ENCODE measurements at regions not wholly inside any gene's neighbourhood (a gene's known extent, or its start where the extent isn't known, plus 50 kb on each side); places are given as distances from the start of the nearest gene placed in this dataset.

DNA sequence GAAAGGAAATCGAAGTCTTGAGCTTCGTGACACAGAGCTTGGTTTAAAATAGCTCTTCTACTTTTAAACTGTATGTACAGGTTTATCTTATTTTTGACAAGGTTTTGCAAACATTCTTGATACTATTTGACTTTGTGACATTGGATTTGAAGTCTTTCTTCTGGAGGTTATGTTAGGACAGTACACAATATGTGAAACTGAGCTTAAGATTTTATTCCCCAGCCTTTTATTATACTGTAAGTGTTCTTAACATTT, 95.2 kb upstream of the BTBD3 start:
- DNase-seq (ENCODE audit: low read depth): no peak
- TF ChIP-seq, protein P1, sequence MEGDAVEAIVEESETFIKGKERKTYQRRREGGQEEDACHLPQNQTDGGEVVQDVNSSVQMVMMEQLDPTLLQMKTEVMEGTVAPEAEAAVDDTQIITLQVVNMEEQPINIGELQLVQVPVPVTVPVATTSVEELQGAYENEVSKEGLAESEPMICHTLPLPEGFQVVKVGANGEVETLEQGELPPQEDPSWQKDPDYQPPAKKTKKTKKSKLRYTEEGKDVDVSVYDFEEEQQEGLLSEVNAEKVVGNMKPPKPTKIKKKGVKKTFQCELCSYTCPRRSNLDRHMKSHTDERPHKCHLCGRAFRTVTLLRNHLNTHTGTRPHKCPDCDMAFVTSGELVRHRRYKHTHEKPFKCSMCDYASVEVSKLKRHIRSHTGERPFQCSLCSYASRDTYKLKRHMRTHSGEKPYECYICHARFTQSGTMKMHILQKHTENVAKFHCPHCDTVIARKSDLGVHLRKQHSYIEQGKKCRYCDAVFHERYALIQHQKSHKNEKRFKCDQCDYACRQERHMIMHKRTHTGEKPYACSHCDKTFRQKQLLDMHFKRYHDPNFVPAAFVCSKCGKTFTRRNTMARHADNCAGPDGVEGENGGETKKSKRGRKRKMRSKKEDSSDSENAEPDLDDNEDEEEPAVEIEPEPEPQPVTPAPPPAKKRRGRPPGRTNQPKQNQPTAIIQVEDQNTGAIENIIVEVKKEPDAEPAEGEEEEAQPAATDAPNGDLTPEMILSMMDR (IDR thresholded peaks at IDR 0.05; ENCODE audit: insufficient read depth, low read depth, low read length, missing control alignments): no peak
- no peak overlapping the region for H3K4me3 ChIP-seq (ENCODE audit: low read depth, low read length)

DNA sequence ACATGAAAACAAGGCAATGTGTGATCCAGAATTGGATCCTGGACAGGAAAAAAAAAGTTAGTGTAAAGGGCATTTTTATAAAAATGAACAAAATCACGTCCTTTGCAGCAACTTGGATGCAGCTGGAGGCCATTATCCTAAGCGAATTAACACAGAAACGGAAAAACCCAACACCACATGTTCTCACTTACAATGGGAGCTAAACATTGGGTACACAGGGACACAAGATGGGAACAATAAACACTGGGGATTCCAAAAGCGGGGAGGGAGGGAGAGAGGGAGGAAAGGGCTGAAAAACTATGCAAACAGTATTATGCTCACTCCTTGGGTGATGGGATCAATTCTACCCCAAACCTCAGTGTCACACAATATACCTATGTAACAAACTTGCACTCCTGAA, 91.4 kb upstream of the BTBD3 start:
- no peak for DNase-seq (ENCODE audit: low read depth)
- H3K4me3 ChIP-seq (ENCODE audit: low read depth, low read length): no peak overlapping the region
- TF ChIP-seq, protein P1 (IDR thresholded peaks at IDR 0.05; ENCODE audit: insufficient read depth, low read depth, low read length, missing control alignments): no peak

DNA sequence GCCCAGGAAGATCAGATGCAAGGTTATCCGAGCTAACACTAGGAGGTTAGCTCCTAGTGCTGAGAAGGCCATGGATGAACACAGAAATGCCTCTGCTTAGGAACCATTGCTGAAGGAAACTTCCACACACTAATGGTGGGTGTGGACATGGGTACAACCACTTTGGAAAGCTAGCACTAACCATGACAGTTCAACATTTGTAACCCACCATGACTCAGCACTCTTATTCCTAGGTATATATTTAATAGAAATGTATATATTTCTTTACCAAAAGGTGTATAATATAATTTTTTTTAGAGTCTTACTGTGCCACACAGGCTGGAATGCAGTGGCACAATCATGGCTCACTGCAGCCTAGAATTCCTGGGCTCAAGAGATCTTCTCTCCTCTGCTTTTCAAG, 85.3 kb upstream of the BTBD3 start:
- no peak for DNase-seq (ENCODE audit: low read depth)
- H3K4me3 ChIP-seq (ENCODE audit: low read depth, low read length): no peak overlapping the region
- TF ChIP-seq, protein P1 (IDR thresholded peaks at IDR 0.05; ENCODE audit: insufficient read depth, low read depth, low read length, missing control alignments): no peak

DNA sequence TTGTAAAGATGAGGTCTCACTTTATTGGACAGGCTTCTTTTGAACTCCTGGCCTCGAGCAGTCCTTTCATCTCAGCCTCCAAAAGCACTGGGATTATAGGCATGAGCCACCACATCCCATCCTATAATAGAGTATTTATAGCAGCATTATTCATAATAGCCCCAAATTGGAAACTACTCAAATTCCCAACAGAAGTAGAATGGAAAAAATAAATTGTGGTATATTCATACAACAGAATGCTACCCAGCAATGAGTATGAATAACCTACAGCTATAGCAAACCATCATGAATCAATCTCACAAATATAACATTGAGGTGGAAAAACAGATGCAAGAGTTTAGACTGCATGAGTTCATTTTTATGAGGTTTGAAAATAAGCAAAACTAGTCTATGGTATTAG, 84.8 kb upstream of the BTBD3 start:
- TF ChIP-seq, protein P1 (IDR thresholded peaks at IDR 0.05; ENCODE audit: insufficient read depth, low read depth, low read length, missing control alignments): no peak
- no peak overlapping the region for H3K4me3 ChIP-seq (ENCODE audit: low read depth, low read length)

DNA sequence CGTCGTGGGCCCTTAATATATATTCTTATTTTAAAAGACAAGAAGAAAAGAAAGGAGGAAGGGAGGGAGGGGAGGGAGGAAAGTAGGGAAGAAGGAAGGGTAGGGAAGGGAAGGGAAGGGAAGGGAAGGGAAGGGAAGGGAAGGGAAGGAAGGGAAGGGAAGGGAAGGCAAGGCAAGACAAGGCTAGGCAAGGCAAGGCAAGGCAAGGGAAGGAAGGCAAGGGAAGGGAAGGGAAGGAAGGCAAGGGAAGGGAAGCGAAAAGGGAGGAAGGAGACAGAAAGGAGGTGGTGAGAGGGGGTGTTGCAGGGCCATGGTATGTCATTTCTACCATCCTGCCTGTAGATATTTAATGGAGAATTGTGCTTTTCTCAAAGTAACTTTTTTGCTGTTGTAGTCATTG, 83.9 kb upstream of the BTBD3 start:
- TF ChIP-seq, protein P1 (IDR thresholded peaks at IDR 0.05; ENCODE audit: insufficient read depth, low read depth, low read length, missing control alignments): no peak
- no peak overlapping the region for H3K4me3 ChIP-seq (ENCODE audit: low read depth, low read length)
- DNase-seq (ENCODE audit: low read depth): no peak

More for the DNA sequence above, 84.8 kb upstream of the BTBD3 start:
- no peak for DNase-seq (ENCODE audit: low read depth)

DNA sequence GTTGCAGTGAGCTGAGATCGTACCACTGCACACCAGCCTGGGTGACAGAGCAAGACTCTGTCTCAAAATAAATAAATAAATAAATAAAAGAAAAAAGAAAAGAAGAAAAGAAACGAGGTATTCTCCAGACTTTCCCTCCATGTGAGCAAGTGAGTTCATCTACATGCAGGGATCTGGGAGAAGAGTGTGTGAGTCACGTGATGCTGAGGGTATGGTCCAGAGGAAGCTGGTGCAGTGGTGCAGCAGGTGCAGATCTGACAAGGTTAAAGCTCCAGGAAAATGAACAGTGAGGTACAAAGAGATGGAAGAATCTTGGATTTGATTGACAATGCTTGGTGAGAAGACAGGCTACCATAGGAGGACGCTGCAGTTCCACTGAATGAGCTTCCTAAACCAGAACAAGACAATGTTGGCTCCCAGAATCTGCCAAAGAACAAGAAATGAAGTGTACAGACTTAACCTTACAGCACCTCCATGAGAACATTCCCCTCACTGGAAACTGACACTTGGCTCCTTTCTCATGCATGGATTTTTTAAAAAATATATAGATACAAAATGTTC, 79.5 kb upstream of the BTBD3 start:
- DNase-seq (ENCODE audit: low read depth): no peak
- TF ChIP-seq, protein P1 (IDR thresholded peaks at IDR 0.05; ENCODE audit: insufficient read depth, low read depth, low read length, missing control alignments): no peak
- no peak overlapping the region for H3K4me3 ChIP-seq (ENCODE audit: low read depth, low read length)

DNA sequence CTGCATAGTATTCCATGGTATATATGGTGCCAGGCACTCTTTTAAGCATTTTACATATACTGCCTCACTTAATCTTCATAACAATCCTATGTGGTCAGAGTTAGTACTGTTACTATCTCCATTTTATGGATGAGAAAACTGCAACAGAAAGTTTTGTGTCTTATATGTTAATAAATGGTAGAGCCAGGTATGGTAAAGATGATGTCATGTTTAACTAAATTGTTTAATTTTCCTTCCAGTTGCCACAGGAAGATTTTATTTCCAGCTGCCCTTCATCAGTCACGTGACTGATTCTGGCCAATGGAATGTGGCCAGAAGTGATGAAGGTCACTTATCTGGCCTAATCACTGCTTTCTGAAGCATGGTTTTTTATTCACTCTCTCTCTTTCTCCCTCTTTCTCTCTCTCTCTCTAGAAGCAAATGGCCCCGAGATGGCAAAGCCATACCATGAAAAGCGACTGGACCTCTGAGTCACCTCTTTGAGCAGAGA, 75.7 kb upstream of the BTBD3 start:
- no peak for DNase-seq (ENCODE audit: low read depth)
- H3K4me3 ChIP-seq (ENCODE audit: low read depth, low read length): no peak overlapping the region
- TF ChIP-seq, protein P1 (IDR thresholded peaks at IDR 0.05; ENCODE audit: insufficient read depth, low read depth, low read length, missing control alignments): no peak
